Adrenal gland (tissue), 9 donors: ENCODE measurements at regions not wholly inside any gene's neighbourhood (a gene's known extent, or its start where the extent isn't known, plus 50 kb on each side); places are given as distances from the start of the nearest gene placed in this dataset.

Experiments used
- DNase-seq, 7 donors: peaks; one replicate each; pipeline ENCODE4 v3.0.0-alpha.2; 2019 to 2020
- H3K27ac ChIP-seq, 5 donors: fragments of 200-600 bp; sonication (generic) in 4 of 5; 1 replicate in 3 of 5; 2 replicates in 2 of 5; pipeline versions ENCODE4 v1.5.1 to v1.8.0; 2016 to 2020; ENCODE audit warnings: mild to moderate bottlenecking in 1 of 5
- H3K27me3 ChIP-seq: fragments of 200-600 bp; 2 replicates; pipeline ENCODE4 v1.8.0; 2021
- H3K36me3 ChIP-seq, 2 donors: fragments of 200-600 bp; replicated peaks in 1 of 2; 1 replicate in 1 of 2; 2 replicates in 1 of 2; pipeline versions ENCODE4 v1.5.1 to v1.8.0; 2018 to 2022
- H3K4me1 ChIP-seq, 2 donors: fragments of 200-600 bp; replicated peaks in 1 of 2; 1 replicate in 1 of 2; 2 replicates in 1 of 2; pipeline versions ENCODE4 v1.5.1 to v1.8.0; 2018 to 2021
- H3K4me3 ChIP-seq, 4 donors: fragments of 200-600 bp; sonication (generic) in 3 of 4; one replicate each; pipeline ENCODE4 v1.5.1; 2016 to 2018
- H3K9me3 ChIP-seq, 3 donors: fragments of 200-600 bp; sonication (generic) in 1 of 3; replicated peaks in 1 of 3; 1 replicate in 2 of 3; 2 replicates in 1 of 3; pipeline versions ENCODE4 v1.5.1 to v1.8.0; 2016 to 2021
- POLR2A ChIP-seq, 2 donors: fragments of 450-650 bp; IDR thresholded peaks; one replicate each; pipeline ENCODE4 v1.6.1; 2017; ENCODE audit warnings: antibody characterized with exemption in 2 of 2, mild to moderate bottlenecking in 2 of 2, moderate library complexity in 1 of 2
- WGBS, 4 donors: extraction: QIAGEN DNeasy Blood & Tissue Kit in 2 of 4; methylation state at CpG; one replicate each; pipeline versions ENCODE4 v1.1.5 to v1.1.7; 2013 to 2017; 5-methylcytosine and 5-hydroxymethylcytosine counted together
- intact Hi-C, 2 donors: fragments of 100-400 bp; cut with DNase I; formaldehyde crosslinking; loops; one replicate each; pipeline versions ENCODE4 v1.14.1 to v1.15.0; 2022 to 2023
- TF ChIP-seq, protein P1 (sequence below), 6 experiments: fragments of 450-650 bp in 4 of 6; fragments of 200-600 bp in 2 of 6; sonication (generic) in 1 of 6; IDR thresholded peaks; 1 replicate in 5 of 6; 2 replicates in 1 of 6; pipeline versions ENCODE4 v1.5.1 to v1.8.0; 2016 to 2021; ENCODE audit warnings: antibody characterized with exemption in 6 of 6, mild to moderate bottlenecking in 2 of 6, moderate library complexity in 1 of 6
- donor health status: healthy with polysubstance abuse.
- donor health status: Bipolar disorder and iron deficiency.
- donor health status: DM: yes; HTN: yes; CAD: no.
- donor health status: DM: no; HTN: no; CAD: no.
- donor health status: DM: no; HTN: no; CAD: no.

DNA sequence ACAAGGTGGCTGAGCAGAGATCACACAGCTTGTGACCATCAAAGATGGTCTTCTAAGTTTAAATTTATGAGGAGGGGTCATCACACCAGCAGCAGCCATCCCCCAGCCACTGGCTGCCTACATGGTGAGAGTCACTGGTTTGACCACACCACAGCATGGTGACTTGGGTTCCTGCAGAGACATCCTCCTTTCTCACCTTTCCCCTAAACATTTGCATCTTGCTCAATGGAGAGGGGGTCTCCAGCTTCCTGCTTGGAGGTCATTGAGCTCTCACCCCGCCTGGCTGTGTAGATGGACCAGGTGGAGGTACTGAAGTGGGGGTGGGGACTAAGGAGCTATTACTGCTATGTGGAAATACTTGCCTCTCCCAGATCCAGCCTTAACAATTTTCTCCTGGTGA, 247.6 kb upstream of the ARGLU1 start:
- Histone ChIP-seq H3K36me3 (no peaks in the 10 kb centered on the region), H3K27ac (no peak overlapping the region), H3K4me3 (no peak overlapping the region), H3K9me3 (no peaks in the 10 kb centered on the region), H3K27me3 (no peaks in the 10 kb centered on the region), H3K4me1 (no peaks in the 10 kb centered on the region)
- 30 to 33% (median 31%) methylated on average over 1 of the region's 1 CpG for WGBS, 4 donors
- intact Hi-C loops: no loop called here
- no peak for TF ChIP-seq POLR2A (IDR thresholded peaks at IDR 0.05)
- TF ChIP-seq, protein P1, sequence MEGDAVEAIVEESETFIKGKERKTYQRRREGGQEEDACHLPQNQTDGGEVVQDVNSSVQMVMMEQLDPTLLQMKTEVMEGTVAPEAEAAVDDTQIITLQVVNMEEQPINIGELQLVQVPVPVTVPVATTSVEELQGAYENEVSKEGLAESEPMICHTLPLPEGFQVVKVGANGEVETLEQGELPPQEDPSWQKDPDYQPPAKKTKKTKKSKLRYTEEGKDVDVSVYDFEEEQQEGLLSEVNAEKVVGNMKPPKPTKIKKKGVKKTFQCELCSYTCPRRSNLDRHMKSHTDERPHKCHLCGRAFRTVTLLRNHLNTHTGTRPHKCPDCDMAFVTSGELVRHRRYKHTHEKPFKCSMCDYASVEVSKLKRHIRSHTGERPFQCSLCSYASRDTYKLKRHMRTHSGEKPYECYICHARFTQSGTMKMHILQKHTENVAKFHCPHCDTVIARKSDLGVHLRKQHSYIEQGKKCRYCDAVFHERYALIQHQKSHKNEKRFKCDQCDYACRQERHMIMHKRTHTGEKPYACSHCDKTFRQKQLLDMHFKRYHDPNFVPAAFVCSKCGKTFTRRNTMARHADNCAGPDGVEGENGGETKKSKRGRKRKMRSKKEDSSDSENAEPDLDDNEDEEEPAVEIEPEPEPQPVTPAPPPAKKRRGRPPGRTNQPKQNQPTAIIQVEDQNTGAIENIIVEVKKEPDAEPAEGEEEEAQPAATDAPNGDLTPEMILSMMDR (IDR thresholded peaks at IDR 0.05): no peak
- no peak for DNase-seq

DNA sequence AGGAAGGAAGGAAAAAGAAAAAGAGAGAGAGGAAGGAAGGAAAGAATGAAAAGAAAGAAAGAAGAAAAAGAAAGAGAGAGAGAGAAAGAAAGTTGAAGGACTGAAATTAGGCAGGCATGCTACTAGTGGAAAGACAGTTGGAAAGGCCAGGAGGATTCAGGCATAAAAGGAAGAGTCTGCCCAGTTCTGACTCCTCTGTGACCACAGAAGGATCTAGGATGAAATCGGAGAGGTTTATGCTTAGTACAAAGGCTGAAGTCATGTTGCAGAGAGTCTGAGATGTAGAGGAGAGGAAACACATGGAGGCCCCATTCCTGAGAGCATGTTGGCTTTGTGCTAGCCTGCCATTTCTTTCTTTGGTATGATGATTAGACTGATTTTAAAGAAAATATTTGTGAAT, 246.5 kb upstream of the ARGLU1 start:
- DNase-seq: no peak
- Histone ChIP-seq H3K36me3 (no peaks in the 10 kb centered on the region), H3K27ac (no peak overlapping the region), H3K4me1 (no peaks in the 10 kb centered on the region), H3K9me3 (no peaks in the 10 kb centered on the region), H3K27me3 (no peaks in the 10 kb centered on the region), H3K4me3 (no peak overlapping the region)
- TF ChIP-seq, protein P1 (IDR thresholded peaks at IDR 0.05): no peak
- no peak for TF ChIP-seq POLR2A (IDR thresholded peaks at IDR 0.05)
- 22 to 40% (median 32%) methylated on average over 1 of the region's 1 CpG for WGBS, 4 donors
- intact Hi-C loops: no loop called here

- no peaks in the 10 kb centered on the region for H3K4me1 ChIP-seq
- H3K9me3 ChIP-seq: no peaks in the 10 kb centered on the region
- WGBS, 4 donors: 65 to 76% (median 67%) methylated on average over 3 of the region's 3 CpGs
- intact Hi-C loops: no loop called here
- TF ChIP-seq, protein P1 (IDR thresholded peaks at IDR 0.05): no peak
- TF ChIP-seq POLR2A (IDR thresholded peaks at IDR 0.05): no peak
- no peak overlapping the region for H3K4me3 ChIP-seq
- no peaks in the 10 kb centered on the region for H3K27me3 ChIP-seq
- DNase-seq: no peak
- no peak overlapping the region for H3K27ac ChIP-seq
- no peaks in the 10 kb centered on the region for H3K36me3 ChIP-seq
These were observed 242.1 kb upstream of the ARGLU1 start for GRCh38 chr13:106810069-106810468.

- Histone ChIP-seq H3K27me3 (no peaks in the 10 kb centered on the region), H3K4me3 (no peak overlapping the region), H3K4me1 (no peaks in the 10 kb centered on the region), H3K36me3 (no peaks in the 10 kb centered on the region), H3K9me3 (no peaks in the 10 kb centered on the region), H3K27ac (no peak overlapping the region)
- no peak for DNase-seq
- TF ChIP-seq, protein P1 (IDR thresholded peaks at IDR 0.05): no peak
- TF ChIP-seq POLR2A (IDR thresholded peaks at IDR 0.05): no peak
- intact Hi-C loops: no loop called here
- 56 to 70% (median 64%) methylated on average over 3 of the region's 3 CpGs for WGBS, 4 donors
These were observed 237.1 kb upstream of the ARGLU1 start for GRCh38 chr13:106804991-106805390.
